EL (cell line): ENCODE measurements at regions not wholly inside any gene's neighbourhood (a gene's known extent, or its start where the extent isn't known, plus 50 kb on each side); places are given as distances from the start of the nearest gene placed in this dataset.
A peak's percentile ranks its signal among the peaks of the same experiment; 100 is the strongest.
"Not testable (repeated sequence)": the region's sequence is repeated elsewhere in the genome, so short reads cannot be mapped to it uniquely, and the experiment has no call there.

Experiments used
- DNase-seq: peaks from one replicate; pipeline ENCODE4 v3.0.0-alpha.2; 2016

GRCh38 chr7:13631207-13632049 lies 358.0 kb downstream of the ETV1 start:
- DNase-seq: not testable (repeated sequence)

- no peak for DNase-seq
Measured at GRCh38 chr7:13633857-13634256, 355.6 kb downstream of the ETV1 start.

- DNase-seq: no peak
Measured at GRCh38 chr7:13639396-13639795, 350.1 kb downstream of the ETV1 start.

GRCh38 chr7:13641714-13642113 lies 347.8 kb downstream of the ETV1 start:
- no peak for DNase-seq

GRCh38 chr7:13651167-13651566 lies 338.3 kb downstream of the ETV1 start:
- DNase-seq: no peak

GRCh38 chr7:13656330-13656729 lies 333.1 kb downstream of the ETV1 start:
- no peak for DNase-seq

GRCh38 chr7:13673290-13673689 lies 316.2 kb downstream of the ETV1 start:
- DNase-seq: no peak

- DNase-seq: no peak
Measured at GRCh38 chr7:13682626-13683025, 306.8 kb downstream of the ETV1 start.

- no peak for DNase-seq
Measured at GRCh38 chr7:13687500-13687899, 302.0 kb downstream of the ETV1 start.

- no peak for DNase-seq
Measured at GRCh38 chr7:13692548-13692947, 296.9 kb downstream of the ETV1 start.

GRCh38 chr7:13702251-13702650 lies 287.2 kb downstream of the ETV1 start:
- no peak for DNase-seq

GRCh38 chr7:13708670-13709069 lies 280.8 kb downstream of the ETV1 start:
- no peak for DNase-seq

GRCh38 chr7:13713092-13713491 lies 276.4 kb downstream of the ETV1 start:
- DNase-seq: no peak

GRCh38 chr7:13715534-13715933 lies 273.9 kb downstream of the ETV1 start:
- no peak for DNase-seq

- DNase-seq: no peak
Measured at GRCh38 chr7:13717031-13717430, 272.4 kb downstream of the ETV1 start.

GRCh38 chr7:13724191-13724976 lies 265.1 kb downstream of the ETV1 start:
- DNase-seq: no peak

- DNase-seq: no peak
Measured at GRCh38 chr7:13724977-13725566, 264.4 kb downstream of the ETV1 start.

- no peak for DNase-seq
Measured at GRCh38 chr7:13725591-13725990, 263.9 kb downstream of the ETV1 start.

- no peak for DNase-seq
Measured at GRCh38 chr7:13727279-13727678, 262.2 kb downstream of the ETV1 start.

GRCh38 chr7:13727751-13728150 lies 261.7 kb downstream of the ETV1 start:
- no peak for DNase-seq

GRCh38 chr7:13728430-13728829 lies 261.0 kb downstream of the ETV1 start:
- not testable (repeated sequence) for DNase-seq

GRCh38 chr7:13731643-13732042 lies 257.8 kb downstream of the ETV1 start:
- no peak for DNase-seq

GRCh38 chr7:13737563-13737962 lies 251.9 kb downstream of the ETV1 start:
- DNase-seq: no peak

- peak; percentile 46 for DNase-seq
Measured at GRCh38 chr7:13742126-13742525, 247.3 kb downstream of the ETV1 start.
